WTC11 (cell line): ENCODE measurements at regions not wholly inside any gene's neighbourhood (a gene's known extent, or its start where the extent isn't known, plus 50 kb on each side); places are given as distances from the start of the nearest gene placed in this dataset.

Experiments used
- ATAC-seq: fragments of 200-7000 bp; cut with Tn5 transposase; 2 replicates; pipeline ENCODE4 v1.10.0; 2021; ENCODE audit warnings: mild to moderate bottlenecking, moderate library complexity
- CTCF ChIA-PET: fragments of 300-600 bp; sonication (Branson Sonifier 250); formaldehyde crosslinking; loops from one replicate; lab custom pipeline; 2021; ENCODE audit warnings: antibody characterized with exemption; lab: Charles Lee
- POLR2A ChIA-PET: fragments of 350-600 bp; sonication (Branson Sonifier 250); formaldehyde crosslinking; loops from one replicate; lab custom pipeline; 2021; ENCODE audit warnings: antibody characterized with exemption; lab: Charles Lee
- DNase-seq: peaks from one replicate; pipeline ENCODE4 v3.0.0; 2021; ENCODE audit warnings: low spot score
- H3K27ac Mint-ChIP-seq: 2 replicates; pipeline ENCODE4 v1.8.0; 2021; ENCODE audit warnings: mixed read lengths
- H3K27me3 Mint-ChIP-seq: 2 replicates; pipeline ENCODE4 v1.8.0; 2021; ENCODE audit warnings: low read depth, mild to moderate bottlenecking, moderate library complexity, mixed read lengths
- H3K36me3 Mint-ChIP-seq: 2 replicates; pipeline ENCODE4 v1.8.0; 2021; ENCODE audit warnings: mixed read lengths
- H3K4me1 Mint-ChIP-seq: 2 replicates; pipeline ENCODE4 v1.8.0; 2022; ENCODE audit warnings: mixed read lengths
- H3K4me3 Mint-ChIP-seq: 2 replicates; pipeline ENCODE4 v1.8.0; 2021; ENCODE audit warnings: mild to moderate bottlenecking, moderate library complexity, mixed read lengths
- H3K9me3 Mint-ChIP-seq: 2 replicates; pipeline ENCODE4 v1.8.0; 2021; ENCODE audit warnings: mixed read lengths
- ATF1 ChIP-seq: sonication (generic); formaldehyde crosslinking; IDR thresholded peaks from 2 replicates; pipeline ENCODE4 v1.8.1; 2023; ENCODE audit warnings: mild to moderate bottlenecking, moderate library complexity, missing genetic modification reagents
- CREB1 ChIP-seq: sonication (generic); formaldehyde crosslinking; IDR thresholded peaks from 2 replicates; pipeline ENCODE4 v1.8.0; 2023; ENCODE audit warnings: mild to moderate bottlenecking, missing genetic modification reagents
- ELF4 ChIP-seq: sonication (generic); formaldehyde crosslinking; IDR thresholded peaks from 2 replicates; pipeline ENCODE4 v1.8.1; 2022; ENCODE audit warnings: low read depth, mild to moderate bottlenecking, moderate library complexity, missing genetic modification reagents
- ESRRA ChIP-seq: sonication (generic); formaldehyde crosslinking; IDR thresholded peaks from 2 replicates; pipeline ENCODE4 v1.8.1; 2022; ENCODE audit warnings: mild to moderate bottlenecking, missing genetic modification reagents, borderline replicate concordance
- FOXK1 ChIP-seq: sonication (generic); formaldehyde crosslinking; IDR thresholded peaks from 2 replicates; pipeline ENCODE4 v1.8.0; 2022; ENCODE audit warnings: mild to moderate bottlenecking, moderate library complexity, missing genetic modification reagents
- GABPB1 ChIP-seq: sonication (generic); formaldehyde crosslinking; IDR thresholded peaks from 2 replicates; pipeline ENCODE4 v1.8.1; 2023; ENCODE audit warnings: mild to moderate bottlenecking, missing genetic modification reagents
- NFE2L1 ChIP-seq: sonication (generic); formaldehyde crosslinking; IDR thresholded peaks from 2 replicates; pipeline ENCODE4 v1.8.1; 2023; ENCODE audit warnings: missing genetic modification reagents
- RELA ChIP-seq: sonication (generic); formaldehyde crosslinking; IDR thresholded peaks from 2 replicates; pipeline ENCODE4 v1.8.1; 2022; ENCODE audit warnings: missing genetic modification reagents, mild to moderate bottlenecking, borderline replicate concordance
- SMAD3 ChIP-seq: sonication (generic); formaldehyde crosslinking; IDR thresholded peaks from 2 replicates; pipeline ENCODE4 v1.8.0; 2022; ENCODE audit warnings: missing genetic modification reagents, mild to moderate bottlenecking, borderline replicate concordance
- SP1 ChIP-seq: sonication (generic); formaldehyde crosslinking; conservative IDR thresholded peaks from 2 replicates; pipeline ENCODE4 v1.8.1; 2022; ENCODE audit warnings: missing genetic modification reagents
- ZNF232 ChIP-seq: sonication (generic); formaldehyde crosslinking; IDR thresholded peaks from 2 replicates; pipeline ENCODE4 v1.8.0; 2022; ENCODE audit warnings: mild to moderate bottlenecking, missing genetic modification reagents
- ZNF263 ChIP-seq: sonication (generic); formaldehyde crosslinking; IDR thresholded peaks from 2 replicates; pipeline ENCODE4 v1.8.1; 2022; ENCODE audit warnings: low read depth, mild to moderate bottlenecking, moderate library complexity, missing genetic modification reagents
- ZNF317 ChIP-seq: sonication (generic); formaldehyde crosslinking; IDR thresholded peaks from 2 replicates; pipeline ENCODE4 v1.8.1; 2023; ENCODE audit warnings: low read depth, mild to moderate bottlenecking, moderate library complexity, missing genetic modification reagents, borderline replicate concordance
- TF ChIP-seq, protein P1 (sequence below): fragments of 250-450 bp; sonication (Bioruptor Pico); IDR thresholded peaks from 2 replicates; pipeline ENCODE4 v1.9.0; 2021; ENCODE audit warnings: mild to moderate bottlenecking, borderline replicate concordance
- TF ChIP-seq, protein P2 (sequence below): sonication (generic); formaldehyde crosslinking; IDR thresholded peaks from 2 replicates; pipeline ENCODE4 v1.8.1; 2023; ENCODE audit warnings: mild to moderate bottlenecking, moderate library complexity, missing genetic modification reagents
- TF ChIP-seq, protein P3 (sequence below): sonication (generic); formaldehyde crosslinking; IDR thresholded peaks from 2 replicates; pipeline ENCODE4 v1.8.1; 2023; ENCODE audit warnings: mild to moderate bottlenecking, missing genetic modification reagents
- TF ChIP-seq, protein P4 (sequence below): sonication (generic); formaldehyde crosslinking; conservative IDR thresholded peaks from 2 replicates; pipeline ENCODE4 v1.8.1; 2023; ENCODE audit warnings: mild to moderate bottlenecking, low read depth, missing genetic modification reagents, moderate library complexity
- TF ChIP-seq, protein P5 (sequence below): sonication (generic); formaldehyde crosslinking; IDR thresholded peaks from 2 replicates; pipeline ENCODE4 v1.8.1; 2023; ENCODE audit warnings: mild to moderate bottlenecking, missing genetic modification reagents, moderate library complexity
- TF ChIP-seq, protein P6 (sequence below): sonication (generic); formaldehyde crosslinking; IDR thresholded peaks from 2 replicates; pipeline ENCODE4 v1.8.0; 2022; ENCODE audit warnings: mild to moderate bottlenecking, missing genetic modification reagents

DNA sequence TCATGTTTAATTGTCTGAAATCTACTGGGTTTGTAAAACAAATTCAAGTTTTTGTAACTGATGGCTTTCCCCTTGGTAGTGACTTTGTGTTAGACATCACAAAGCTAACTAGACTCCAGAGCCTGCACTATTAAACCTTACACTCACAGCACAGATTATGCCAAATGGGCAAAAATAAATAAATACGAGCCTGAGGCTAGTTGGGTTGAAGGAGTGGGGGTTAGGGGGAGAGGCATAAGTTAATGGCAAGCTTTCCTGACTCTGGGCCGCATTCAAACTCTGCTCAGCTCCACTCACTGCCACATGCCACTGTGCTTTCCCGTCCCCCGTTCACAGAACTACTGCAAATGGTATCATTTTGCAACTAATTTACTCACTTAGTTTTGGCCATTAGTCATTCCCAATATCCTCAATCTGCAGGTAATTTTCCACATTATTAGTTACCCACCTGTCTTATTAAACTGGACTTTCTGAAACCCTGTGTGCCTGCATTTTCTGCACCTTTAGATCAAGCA lies 1079.9 kb upstream of the PIK3C3 start:
- DNase-seq: no peak
- Mint-ChIP-seq H3K4me3 (no peak overlapping the region), H3K27ac (no peak overlapping the region), H3K4me1 (peaks cover 42% of the 10 kb centered on the region), H3K9me3 (peaks cover 6% of the 10 kb centered on the region), H3K27me3 (peaks cover 7% of the 10 kb centered on the region; the same call in 1 of the 2 replicates), H3K36me3 (no peaks in the 10 kb centered on the region)
- TF ChIP-seq, protein P1, sequence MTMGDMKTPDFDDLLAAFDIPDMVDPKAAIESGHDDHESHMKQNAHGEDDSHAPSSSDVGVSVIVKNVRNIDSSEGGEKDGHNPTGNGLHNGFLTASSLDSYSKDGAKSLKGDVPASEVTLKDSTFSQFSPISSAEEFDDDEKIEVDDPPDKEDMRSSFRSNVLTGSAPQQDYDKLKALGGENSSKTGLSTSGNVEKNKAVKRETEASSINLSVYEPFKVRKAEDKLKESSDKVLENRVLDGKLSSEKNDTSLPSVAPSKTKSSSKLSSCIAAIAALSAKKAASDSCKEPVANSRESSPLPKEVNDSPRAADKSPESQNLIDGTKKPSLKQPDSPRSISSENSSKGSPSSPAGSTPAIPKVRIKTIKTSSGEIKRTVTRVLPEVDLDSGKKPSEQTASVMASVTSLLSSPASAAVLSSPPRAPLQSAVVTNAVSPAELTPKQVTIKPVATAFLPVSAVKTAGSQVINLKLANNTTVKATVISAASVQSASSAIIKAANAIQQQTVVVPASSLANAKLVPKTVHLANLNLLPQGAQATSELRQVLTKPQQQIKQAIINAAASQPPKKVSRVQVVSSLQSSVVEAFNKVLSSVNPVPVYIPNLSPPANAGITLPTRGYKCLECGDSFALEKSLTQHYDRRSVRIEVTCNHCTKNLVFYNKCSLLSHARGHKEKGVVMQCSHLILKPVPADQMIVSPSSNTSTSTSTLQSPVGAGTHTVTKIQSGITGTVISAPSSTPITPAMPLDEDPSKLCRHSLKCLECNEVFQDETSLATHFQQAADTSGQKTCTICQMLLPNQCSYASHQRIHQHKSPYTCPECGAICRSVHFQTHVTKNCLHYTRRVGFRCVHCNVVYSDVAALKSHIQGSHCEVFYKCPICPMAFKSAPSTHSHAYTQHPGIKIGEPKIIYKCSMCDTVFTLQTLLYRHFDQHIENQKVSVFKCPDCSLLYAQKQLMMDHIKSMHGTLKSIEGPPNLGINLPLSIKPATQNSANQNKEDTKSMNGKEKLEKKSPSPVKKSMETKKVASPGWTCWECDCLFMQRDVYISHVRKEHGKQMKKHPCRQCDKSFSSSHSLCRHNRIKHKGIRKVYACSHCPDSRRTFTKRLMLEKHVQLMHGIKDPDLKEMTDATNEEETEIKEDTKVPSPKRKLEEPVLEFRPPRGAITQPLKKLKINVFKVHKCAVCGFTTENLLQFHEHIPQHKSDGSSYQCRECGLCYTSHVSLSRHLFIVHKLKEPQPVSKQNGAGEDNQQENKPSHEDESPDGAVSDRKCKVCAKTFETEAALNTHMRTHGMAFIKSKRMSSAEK: no peak
- TF ChIP-seq ESRRA (CRISPR knock-in tag) (no peak), GABPB1 (CRISPR knock-in tag) (no peak), RELA (CRISPR knock-in tag) (no peak), CREB1 (CRISPR knock-in tag) (no peak), NFE2L1 (no peak), ZNF232 (CRISPR knock-in tag) (no peak), SP1 (CRISPR knock-in tag) (no peak), FOXK1 (no peak), ZNF263 (no peak), ZNF317 (CRISPR knock-in tag) (no peak)
- TF ChIP-seq, protein P2, sequence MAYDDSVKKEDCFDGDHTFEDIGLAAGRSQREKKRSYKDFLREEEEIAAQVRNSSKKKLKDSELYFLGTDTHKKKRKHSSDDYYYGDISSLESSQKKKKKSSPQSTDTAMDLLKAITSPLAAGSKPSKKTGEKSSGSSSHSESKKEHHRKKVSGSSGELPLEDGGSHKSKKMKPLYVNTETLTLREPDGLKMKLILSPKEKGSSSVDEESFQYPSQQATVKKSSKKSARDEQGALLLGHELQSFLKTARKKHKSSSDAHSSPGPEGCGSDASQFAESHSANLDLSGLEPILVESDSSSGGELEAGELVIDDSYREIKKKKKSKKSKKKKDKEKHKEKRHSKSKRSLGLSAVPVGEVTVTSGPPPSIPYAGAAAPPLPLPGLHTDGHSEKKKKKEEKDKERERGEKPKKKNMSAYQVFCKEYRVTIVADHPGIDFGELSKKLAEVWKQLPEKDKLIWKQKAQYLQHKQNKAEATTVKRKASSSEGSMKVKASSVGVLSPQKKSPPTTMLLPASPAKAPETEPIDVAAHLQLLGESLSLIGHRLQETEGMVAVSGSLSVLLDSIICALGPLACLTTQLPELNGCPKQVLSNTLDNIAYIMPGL (CRISPR knock-in tag): no peak
- ChIA-PET CTCF (no interaction called here), POLR2A (no interaction called here)
- peak; percentile 60; the same call in 1 of the 2 replicates for ATAC-seq

DNA sequence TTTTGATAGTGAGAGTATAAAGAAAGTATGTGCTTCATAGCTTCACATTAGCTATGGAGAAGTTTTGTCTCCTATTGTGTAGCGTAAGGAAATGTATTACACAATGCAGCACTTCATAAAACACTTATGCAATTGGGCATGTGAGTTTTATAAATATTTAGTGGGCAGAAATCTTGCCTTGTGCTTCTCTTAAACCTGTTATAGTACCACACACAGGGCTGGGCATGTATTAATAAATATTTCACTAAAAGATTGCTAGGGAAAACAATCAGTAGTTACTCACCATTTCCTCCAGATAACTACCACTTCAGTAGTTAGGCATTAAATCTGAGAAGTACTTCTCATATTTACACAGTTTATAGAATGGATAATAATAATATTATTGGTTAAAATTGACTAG lies 1080.8 kb upstream of the PIK3C3 start:
- no peaks in the 10 kb centered on the region for H3K36me3 Mint-ChIP-seq
- TF ChIP-seq, protein P3, sequence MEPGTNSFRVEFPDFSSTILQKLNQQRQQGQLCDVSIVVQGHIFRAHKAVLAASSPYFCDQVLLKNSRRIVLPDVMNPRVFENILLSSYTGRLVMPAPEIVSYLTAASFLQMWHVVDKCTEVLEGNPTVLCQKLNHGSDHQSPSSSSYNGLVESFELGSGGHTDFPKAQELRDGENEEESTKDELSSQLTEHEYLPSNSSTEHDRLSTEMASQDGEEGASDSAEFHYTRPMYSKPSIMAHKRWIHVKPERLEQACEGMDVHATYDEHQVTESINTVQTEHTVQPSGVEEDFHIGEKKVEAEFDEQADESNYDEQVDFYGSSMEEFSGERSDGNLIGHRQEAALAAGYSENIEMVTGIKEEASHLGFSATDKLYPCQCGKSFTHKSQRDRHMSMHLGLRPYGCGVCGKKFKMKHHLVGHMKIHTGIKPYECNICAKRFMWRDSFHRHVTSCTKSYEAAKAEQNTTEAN (CRISPR knock-in tag): no peak
- peaks cover 7% of the 10 kb centered on the region; the same call in 1 of the 2 replicates for H3K27me3 Mint-ChIP-seq
- ATAC-seq: no peak
- DNase-seq: no peak
- ChIA-PET CTCF (no interaction called here), POLR2A (no interaction called here)
- peaks cover 36% of the 10 kb centered on the region for H3K4me1 Mint-ChIP-seq
- no peak overlapping the region for H3K27ac Mint-ChIP-seq
- H3K9me3 Mint-ChIP-seq: peaks cover 6% of the 10 kb centered on the region
- no peak overlapping the region for H3K4me3 Mint-ChIP-seq

DNA sequence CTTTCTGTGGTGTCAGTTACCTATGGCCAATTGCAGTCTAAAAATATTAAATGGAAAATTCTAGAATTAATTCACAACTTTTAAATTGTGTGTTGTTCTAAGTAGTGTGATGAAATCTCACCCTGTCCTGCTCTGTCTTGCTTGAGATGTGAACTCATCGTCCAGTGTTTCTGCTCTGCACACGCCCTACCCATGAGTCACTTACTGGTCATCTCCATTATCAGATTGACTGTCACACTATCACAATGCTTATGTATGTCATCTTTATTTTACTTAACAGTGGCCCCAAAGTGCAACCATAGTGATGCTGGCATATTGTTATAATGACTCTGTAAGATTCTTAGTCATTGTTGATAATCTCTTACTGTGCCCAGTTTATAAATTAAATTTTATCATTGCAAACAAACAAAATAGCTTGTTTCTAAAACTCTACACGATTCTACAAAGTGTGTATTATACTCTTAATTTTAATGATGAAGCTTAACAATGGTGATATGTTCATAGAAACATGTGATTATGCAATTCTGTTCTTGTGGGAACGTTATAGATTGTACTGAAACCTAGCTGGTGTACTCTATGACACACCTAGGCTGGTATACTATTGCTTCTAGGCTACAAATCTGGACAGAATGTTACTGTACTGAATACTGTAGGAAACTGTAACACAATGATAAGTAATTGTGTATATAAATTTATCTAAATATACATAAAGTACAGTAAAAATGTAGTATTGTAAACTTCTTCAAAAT lies 1086.8 kb upstream of the PIK3C3 start:
- DNase-seq (no peak), ATAC-seq (no peak)
- ChIA-PET CTCF (no interaction called here), POLR2A (no interaction called here)
- H3K4me3 Mint-ChIP-seq: no peak overlapping the region
- peaks cover 7% of the 10 kb centered on the region for H3K36me3 Mint-ChIP-seq
- peaks cover 25% of the 10 kb centered on the region for H3K9me3 Mint-ChIP-seq
- no peaks in the 10 kb centered on the region for H3K4me1 Mint-ChIP-seq
- no peaks in the 10 kb centered on the region for H3K27me3 Mint-ChIP-seq
- H3K27ac Mint-ChIP-seq: no peak overlapping the region
- TF ChIP-seq, protein P4, sequence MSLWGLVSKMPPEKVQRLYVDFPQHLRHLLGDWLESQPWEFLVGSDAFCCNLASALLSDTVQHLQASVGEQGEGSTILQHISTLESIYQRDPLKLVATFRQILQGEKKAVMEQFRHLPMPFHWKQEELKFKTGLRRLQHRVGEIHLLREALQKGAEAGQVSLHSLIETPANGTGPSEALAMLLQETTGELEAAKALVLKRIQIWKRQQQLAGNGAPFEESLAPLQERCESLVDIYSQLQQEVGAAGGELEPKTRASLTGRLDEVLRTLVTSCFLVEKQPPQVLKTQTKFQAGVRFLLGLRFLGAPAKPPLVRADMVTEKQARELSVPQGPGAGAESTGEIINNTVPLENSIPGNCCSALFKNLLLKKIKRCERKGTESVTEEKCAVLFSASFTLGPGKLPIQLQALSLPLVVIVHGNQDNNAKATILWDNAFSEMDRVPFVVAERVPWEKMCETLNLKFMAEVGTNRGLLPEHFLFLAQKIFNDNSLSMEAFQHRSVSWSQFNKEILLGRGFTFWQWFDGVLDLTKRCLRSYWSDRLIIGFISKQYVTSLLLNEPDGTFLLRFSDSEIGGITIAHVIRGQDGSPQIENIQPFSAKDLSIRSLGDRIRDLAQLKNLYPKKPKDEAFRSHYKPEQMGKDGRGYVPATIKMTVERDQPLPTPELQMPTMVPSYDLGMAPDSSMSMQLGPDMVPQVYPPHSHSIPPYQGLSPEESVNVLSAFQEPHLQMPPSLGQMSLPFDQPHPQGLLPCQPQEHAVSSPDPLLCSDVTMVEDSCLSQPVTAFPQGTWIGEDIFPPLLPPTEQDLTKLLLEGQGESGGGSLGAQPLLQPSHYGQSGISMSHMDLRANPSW: no peak
- TF ChIP-seq, protein P5, sequence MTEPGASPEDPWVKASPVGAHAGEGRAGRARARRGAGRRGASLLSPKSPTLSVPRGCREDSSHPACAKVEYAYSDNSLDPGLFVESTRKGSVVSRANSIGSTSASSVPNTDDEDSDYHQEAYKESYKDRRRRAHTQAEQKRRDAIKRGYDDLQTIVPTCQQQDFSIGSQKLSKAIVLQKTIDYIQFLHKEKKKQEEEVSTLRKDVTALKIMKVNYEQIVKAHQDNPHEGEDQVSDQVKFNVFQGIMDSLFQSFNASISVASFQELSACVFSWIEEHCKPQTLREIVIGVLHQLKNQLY (CRISPR knock-in tag): no peak
- no peak for TF ChIP-seq ATF1 (CRISPR knock-in tag)
- TF ChIP-seq ZNF263: no peak
- TF ChIP-seq, protein P6, sequence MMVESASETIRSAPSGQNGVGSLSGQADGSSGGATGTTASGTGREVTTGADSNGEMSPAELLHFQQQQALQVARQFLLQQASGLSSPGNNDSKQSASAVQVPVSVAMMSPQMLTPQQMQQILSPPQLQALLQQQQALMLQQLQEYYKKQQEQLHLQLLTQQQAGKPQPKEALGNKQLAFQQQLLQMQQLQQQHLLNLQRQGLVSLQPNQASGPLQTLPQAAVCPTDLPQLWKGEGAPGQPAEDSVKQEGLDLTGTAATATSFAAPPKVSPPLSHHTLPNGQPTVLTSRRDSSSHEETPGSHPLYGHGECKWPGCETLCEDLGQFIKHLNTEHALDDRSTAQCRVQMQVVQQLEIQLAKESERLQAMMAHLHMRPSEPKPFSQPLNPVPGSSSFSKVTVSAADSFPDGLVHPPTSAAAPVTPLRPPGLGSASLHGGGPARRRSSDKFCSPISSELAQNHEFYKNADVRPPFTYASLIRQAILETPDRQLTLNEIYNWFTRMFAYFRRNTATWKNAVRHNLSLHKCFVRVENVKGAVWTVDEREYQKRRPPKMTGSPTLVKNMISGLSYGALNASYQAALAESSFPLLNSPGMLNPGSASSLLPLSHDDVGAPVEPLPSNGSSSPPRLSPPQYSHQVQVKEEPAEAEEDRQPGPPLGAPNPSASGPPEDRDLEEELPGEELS: no peak
- TF ChIP-seq FOXK1: no peak
- no peak for TF ChIP-seq ELF4 (CRISPR knock-in tag)
- no peak for TF ChIP-seq SMAD3 (CRISPR knock-in tag)
